Bronchial epithelial cell (primary cell): ENCODE measurements at regions not wholly inside any gene's neighbourhood (a gene's known extent, or its start where the extent isn't known, plus 50 kb on each side); places are given as distances from the start of the nearest gene placed in this dataset.
"Not testable (repeated sequence)": the region's sequence is repeated elsewhere in the genome, so short reads cannot be mapped to it uniquely, and the experiment has no call there.

ENCODE experiments used
- DNase-seq: peaks from one replicate; pipeline ENCODE4 v3.0.0-alpha.2; 2010; ENCODE audit warnings: low read depth
- FAIRE-seq: peaks from 2 replicates; lab custom pipeline; 2011; peaks lifted over from hg19 to GRCh38; lab: Jason Lieb, UNC
- H3K27me3 ChIP-seq: 2 replicates; pipeline ENCODE4 v1.5.1; 2011; ENCODE audit warnings: low read length; ENCODE audit not compliant: control insufficient read depth, insufficient read depth
- H3K36me3 ChIP-seq: 2 replicates; pipeline ENCODE4 v1.5.1; 2011; ENCODE audit warnings: low read length; ENCODE audit not compliant: control insufficient read depth, insufficient read depth
- H3K4me3 ChIP-seq: 2 replicates; pipeline ENCODE4 v1.5.1; 2011; ENCODE audit warnings: mild to moderate bottlenecking, low read depth, low read length, control low read depth
- TF ChIP-seq, protein P1 (sequence below): IDR thresholded peaks from 2 replicates; pipeline ENCODE4 v1.5.1; 2011; ENCODE audit warnings: mild to moderate bottlenecking, moderate library complexity, low read length, control low read depth, inconsistent platforms; ENCODE audit not compliant: insufficient read depth, severe bottlenecking

DNA sequence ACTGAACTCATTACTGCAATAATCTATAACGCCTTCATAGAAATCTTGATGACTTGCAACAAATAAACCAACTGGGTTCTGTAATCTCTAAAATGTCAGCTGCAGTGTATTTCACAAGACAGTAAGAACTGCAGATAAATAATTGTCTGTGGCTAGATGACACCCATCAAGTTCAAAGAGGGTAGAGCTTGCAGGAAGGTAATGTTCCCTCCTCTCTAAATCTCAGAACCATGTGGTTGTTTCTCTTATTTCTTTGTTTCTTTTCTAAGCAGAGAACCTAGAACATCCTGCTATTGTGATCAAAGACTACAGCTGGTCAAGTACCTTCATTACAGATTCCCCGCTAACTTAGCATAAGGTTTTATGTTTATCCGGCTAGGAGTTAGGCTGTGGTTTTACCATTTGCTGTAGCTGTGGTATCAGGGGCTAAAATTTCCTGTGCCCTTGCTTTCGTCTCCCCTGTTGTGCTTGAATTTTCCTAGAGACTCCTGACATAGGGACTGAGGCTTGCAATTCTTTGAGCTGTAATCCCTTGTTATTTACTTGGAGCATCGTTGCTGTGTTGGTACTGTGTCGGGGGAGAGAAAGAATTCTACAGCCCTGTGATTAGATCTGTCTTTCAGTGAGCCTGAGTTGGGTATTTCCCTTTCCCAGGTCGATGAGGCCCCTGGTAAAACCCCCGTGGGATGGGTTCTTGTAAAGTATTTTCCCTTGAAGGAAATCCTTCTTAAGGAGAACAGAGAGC lies 253.1 kb upstream of the BTG1 start:
- DNase-seq: no peak
- TF ChIP-seq, protein P1, sequence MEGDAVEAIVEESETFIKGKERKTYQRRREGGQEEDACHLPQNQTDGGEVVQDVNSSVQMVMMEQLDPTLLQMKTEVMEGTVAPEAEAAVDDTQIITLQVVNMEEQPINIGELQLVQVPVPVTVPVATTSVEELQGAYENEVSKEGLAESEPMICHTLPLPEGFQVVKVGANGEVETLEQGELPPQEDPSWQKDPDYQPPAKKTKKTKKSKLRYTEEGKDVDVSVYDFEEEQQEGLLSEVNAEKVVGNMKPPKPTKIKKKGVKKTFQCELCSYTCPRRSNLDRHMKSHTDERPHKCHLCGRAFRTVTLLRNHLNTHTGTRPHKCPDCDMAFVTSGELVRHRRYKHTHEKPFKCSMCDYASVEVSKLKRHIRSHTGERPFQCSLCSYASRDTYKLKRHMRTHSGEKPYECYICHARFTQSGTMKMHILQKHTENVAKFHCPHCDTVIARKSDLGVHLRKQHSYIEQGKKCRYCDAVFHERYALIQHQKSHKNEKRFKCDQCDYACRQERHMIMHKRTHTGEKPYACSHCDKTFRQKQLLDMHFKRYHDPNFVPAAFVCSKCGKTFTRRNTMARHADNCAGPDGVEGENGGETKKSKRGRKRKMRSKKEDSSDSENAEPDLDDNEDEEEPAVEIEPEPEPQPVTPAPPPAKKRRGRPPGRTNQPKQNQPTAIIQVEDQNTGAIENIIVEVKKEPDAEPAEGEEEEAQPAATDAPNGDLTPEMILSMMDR: no peak
- no peaks in the 10 kb centered on the region for H3K27me3 ChIP-seq
- no peaks in the 10 kb centered on the region for H3K36me3 ChIP-seq
- no peak overlapping the region for H3K4me3 ChIP-seq
- no peak for FAIRE-seq

DNA sequence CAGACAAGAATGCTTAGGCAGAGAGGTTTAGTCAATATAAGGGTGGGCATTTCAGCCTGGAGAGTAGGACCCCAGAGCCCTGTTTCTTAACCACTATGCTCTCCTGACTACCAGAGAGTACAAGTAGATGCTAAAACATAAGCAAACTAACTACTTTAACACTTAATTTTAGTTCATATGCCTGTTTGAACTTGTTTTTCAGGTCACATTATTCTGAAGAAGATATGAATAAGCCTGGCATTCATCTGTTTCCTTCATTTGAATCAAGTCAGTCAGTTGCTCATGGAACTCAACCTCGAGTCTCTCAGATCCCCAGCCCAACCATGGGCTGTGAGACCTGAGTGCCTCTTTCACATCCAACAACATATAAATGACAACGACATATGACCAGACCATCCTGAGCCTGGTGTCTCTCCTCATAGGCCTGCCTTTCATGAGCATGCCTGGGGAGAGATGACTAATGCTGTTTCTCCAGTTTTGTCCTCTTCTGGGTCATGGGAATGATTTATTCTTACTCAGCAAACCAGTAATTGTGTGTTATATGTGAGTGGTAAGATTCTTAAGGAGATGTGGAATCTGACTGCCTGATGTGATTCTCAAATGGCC lies 251.1 kb upstream of the BTG1 start:
- Histone ChIP-seq H3K4me3 (no peak overlapping the region), H3K27me3 (no peaks in the 10 kb centered on the region), H3K36me3 (no peaks in the 10 kb centered on the region)
- DNase-seq: peak; percentile 96
- TF ChIP-seq, protein P1: no peak
- FAIRE-seq: peak; percentile 13

DNA sequence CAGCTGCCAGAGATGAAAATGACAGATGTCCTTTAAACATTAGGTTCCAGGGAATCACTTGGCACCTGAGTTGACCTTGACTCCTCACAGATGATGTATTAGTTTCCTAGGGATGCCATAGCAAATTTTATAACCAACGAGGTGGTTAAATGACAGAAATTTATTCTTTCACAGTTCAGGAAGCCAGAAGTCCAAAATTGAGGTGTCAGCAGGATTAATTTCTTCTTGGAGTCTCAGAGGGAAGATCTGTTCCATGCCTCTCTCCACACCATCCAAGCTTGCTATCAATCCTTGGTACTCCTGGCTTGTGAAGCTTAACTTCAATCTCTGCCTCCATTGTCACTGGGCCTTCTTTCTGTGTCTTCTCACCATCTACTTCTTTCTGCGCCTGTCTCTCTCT lies 249.7 kb upstream of the BTG1 start:
- Histone ChIP-seq H3K27me3 (no peaks in the 10 kb centered on the region), H3K4me3 (no peak overlapping the region), H3K36me3 (no peaks in the 10 kb centered on the region)
- TF ChIP-seq, protein P1: no peak
- DNase-seq (no peak), FAIRE-seq (no peak)

DNA sequence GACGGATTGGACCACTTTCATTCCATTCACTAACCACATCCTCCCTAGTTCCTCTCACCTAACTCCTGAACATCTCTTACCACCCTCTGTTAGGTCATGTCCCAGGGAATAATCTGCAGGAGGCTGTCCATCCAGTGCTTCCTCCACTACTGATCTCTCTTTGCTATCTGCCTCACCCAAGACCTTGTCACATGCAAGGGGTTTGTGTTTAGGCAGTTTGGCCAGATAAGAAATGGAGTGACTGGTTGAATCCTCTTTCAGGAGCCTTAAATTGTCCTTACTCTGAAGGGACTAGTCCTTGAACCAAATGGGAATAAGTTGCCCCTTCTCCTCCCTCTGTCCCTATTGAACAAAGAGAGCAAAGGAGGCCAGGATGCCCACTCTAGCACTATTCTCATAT lies 249.2 kb upstream of the BTG1 start:
- no peak for DNase-seq
- H3K36me3 ChIP-seq: no peaks in the 10 kb centered on the region
- no peak for FAIRE-seq
- TF ChIP-seq, protein P1: no peak
- no peak overlapping the region for H3K4me3 ChIP-seq
- H3K27me3 ChIP-seq: no peaks in the 10 kb centered on the region

DNA sequence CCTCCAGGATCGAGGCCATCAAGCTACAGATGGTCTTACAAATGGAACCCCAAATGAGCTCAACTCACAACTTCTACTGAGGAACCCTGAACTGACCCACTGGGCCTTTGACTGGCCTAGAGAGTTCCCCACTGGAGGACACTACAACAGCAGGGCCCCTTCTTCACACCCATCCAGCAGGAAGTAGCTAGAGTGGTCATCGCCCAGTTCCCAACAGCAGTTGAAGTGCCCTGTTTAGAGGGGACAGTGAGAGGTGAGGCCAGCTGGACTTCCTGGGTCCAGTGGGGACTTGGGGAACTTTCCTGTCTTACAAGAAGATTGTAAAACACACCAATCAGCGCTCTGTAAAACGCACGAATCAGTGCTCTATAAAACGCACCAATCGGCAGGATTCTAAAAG lies 247.9 kb upstream of the BTG1 start:
- FAIRE-seq (no peak), DNase-seq (no peak)
- Histone ChIP-seq H3K4me3 (no peak overlapping the region), H3K27me3 (no peaks in the 10 kb centered on the region), H3K36me3 (no peaks in the 10 kb centered on the region)
- TF ChIP-seq, protein P1: no peak

DNA sequence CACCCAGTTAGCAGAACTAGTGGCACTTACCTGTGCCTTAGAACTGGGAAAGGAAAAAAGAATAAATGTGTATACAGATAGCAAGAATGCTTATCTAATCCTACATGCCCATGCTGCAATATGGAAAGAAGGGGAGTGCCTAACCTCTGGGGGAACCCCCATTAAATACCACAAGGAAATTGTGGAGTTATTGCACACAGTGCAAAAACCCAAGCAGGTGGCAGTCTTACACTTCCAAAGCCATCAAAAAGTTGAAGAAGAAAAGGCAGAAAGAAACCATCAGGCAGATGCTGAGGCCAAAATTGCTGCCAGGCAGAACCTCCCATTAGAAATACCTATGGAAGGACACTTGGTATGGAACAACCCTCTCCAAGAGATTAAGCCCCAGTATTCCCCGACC lies 246.1 kb upstream of the BTG1 start:
- DNase-seq: not testable (repeated sequence)

More for the DNA sequence above, 246.1 kb upstream of the BTG1 start:
- H3K36me3 ChIP-seq, FAIRE-seq, H3K4me3 ChIP-seq, H3K27me3 ChIP-seq: not testable (repeated sequence)
